Neural cell (in vitro differentiated cells): ENCODE measurements at regions not wholly inside any gene's neighbourhood (a gene's known extent, or its start where the extent isn't known, plus 50 kb on each side); places are given as distances from the start of the nearest gene placed in this dataset.

Source experiments
- H2AFZ ChIP-seq: fragments of 200-600, 300-800 bp; sonication (generic), shearing (Covaris generic); 2 replicates; pipeline ENCODE4 v1.6.0; 2014; ENCODE audit warnings: low read depth, mild to moderate bottlenecking, antibody characterized with exemption, low read length, moderate library complexity
- H3F3A ChIP-seq: fragments of 200-600 bp; shearing (Covaris generic); 2 replicates; pipeline ENCODE4 v1.6.1; 2016; ENCODE audit warnings: mild to moderate bottlenecking, moderate library complexity, mixed read lengths, antibody characterized with exemption, low read length; ENCODE audit not compliant: insufficient read depth, poor library complexity, severe bottlenecking
- H3K27ac ChIP-seq: fragments of 200-600, 300-800 bp; sonication (generic), shearing (Covaris generic); 2 replicates; pipeline ENCODE4 v1.5.1; 2014; ENCODE audit warnings: mild to moderate bottlenecking, low read length, moderate library complexity
- H3K27me3 ChIP-seq: fragments of 300-800, 200-600 bp; sonication (generic), shearing (Covaris generic); 2 replicates; pipeline ENCODE4 v1.6.0; 2014; ENCODE audit warnings: mild to moderate bottlenecking, low read depth, low read length, moderate library complexity; ENCODE audit not compliant: insufficient read depth
- H3K36me3 ChIP-seq: fragments of 300-800, 200-600 bp; sonication (generic), shearing (Covaris generic); 2 replicates; pipeline ENCODE4 v1.5.1; 2014; ENCODE audit warnings: mild to moderate bottlenecking, antibody characterized with exemption, low read length, moderate library complexity; ENCODE audit not compliant: insufficient read depth
- H3K4me2 ChIP-seq: fragments of 300-800, 200-600 bp; sonication (generic), shearing (Covaris generic); 2 replicates; pipeline ENCODE4 v1.6.0; 2014; ENCODE audit warnings: mild to moderate bottlenecking, low read length
- H3K4me3 ChIP-seq: fragments of 300-800, 200-600 bp; sonication (generic), shearing (Covaris generic); 2 replicates; pipeline ENCODE4 v1.5.1; 2014; ENCODE audit warnings: mild to moderate bottlenecking, low read length, moderate library complexity
- H3K79me2 ChIP-seq: fragments of 200-600 bp; shearing (Covaris generic); replicated peaks from 2 replicates; pipeline ENCODE4 v1.6.0; 2014; ENCODE audit warnings: mild to moderate bottlenecking, low read length, moderate library complexity; ENCODE audit not compliant: insufficient read depth
- H3K9ac ChIP-seq: fragments of 300-800, 200-600 bp; sonication (generic), shearing (Covaris generic); 2 replicates; pipeline ENCODE4 v1.6.1; 2016; ENCODE audit warnings: mild to moderate bottlenecking, low read length, mixed read lengths
- H3K9me2 ChIP-seq: fragments of 200-600 bp; shearing (Covaris generic); 2 replicates; pipeline ENCODE4 v1.6.1; 2016; ENCODE audit warnings: mild to moderate bottlenecking, low read length, mixed read lengths; ENCODE audit not compliant: insufficient read depth
- H3K9me3 ChIP-seq: fragments of 200-600, 300-800 bp; sonication (generic), shearing (Covaris generic); 2 replicates; pipeline ENCODE4 v1.6.1; 2016; ENCODE audit warnings: mild to moderate bottlenecking, mixed run types, low read length, moderate library complexity, mixed read lengths
- H4K20me1 ChIP-seq: fragments of 200-600 bp; shearing (Covaris generic); 2 replicates; pipeline ENCODE4 v1.6.1; 2016; ENCODE audit warnings: mild to moderate bottlenecking, mixed run types; ENCODE audit not compliant: insufficient read depth
- CTCF ChIP-seq: fragments of 450-650 bp; IDR thresholded peaks from 2 replicates; pipeline ENCODE4 v1.5.1; 2014; ENCODE audit warnings: antibody characterized with exemption, mild to moderate bottlenecking, moderate library complexity; ENCODE audit not compliant: poor library complexity, severe bottlenecking
- EP300 ChIP-seq: fragments of 450-650 bp; conservative IDR thresholded peaks from 2 replicates; pipeline ENCODE4 v1.6.1; 2014; ENCODE audit warnings: antibody characterized with exemption, mild to moderate bottlenecking, moderate library complexity; ENCODE audit not compliant: poor library complexity, severe bottlenecking
- EZH2 ChIP-seq: fragments of 200-600, 300-800 bp; shearing (Covaris generic), sonication (generic); IDR thresholded peaks from 2 replicates; pipeline ENCODE4 v1.6.1; 2014; ENCODE audit warnings: antibody characterized with exemption, low read length, borderline replicate concordance, mild to moderate bottlenecking; ENCODE audit not compliant: insufficient read depth, poor library complexity, severe bottlenecking
- MXI1 ChIP-seq: fragments of 450-650 bp; conservative IDR thresholded peaks from 2 replicates; pipeline ENCODE4 v1.6.1; 2014; ENCODE audit warnings: antibody characterized with exemption, mild to moderate bottlenecking; ENCODE audit not compliant: poor library complexity, severe bottlenecking
- POLR2AphosphoS5 ChIP-seq: IDR thresholded peaks from 2 replicates; pipeline ENCODE4 v1.6.1; 2012
- RAD21 ChIP-seq: fragments of 450-650 bp; conservative IDR thresholded peaks from 2 replicates; pipeline ENCODE4 v1.6.1; 2014; ENCODE audit warnings: antibody characterized with exemption, mild to moderate bottlenecking, moderate library complexity
- REST ChIP-seq: IDR thresholded peaks from 2 replicates; pipeline ENCODE4 v1.6.1; 2012; ENCODE audit warnings: borderline replicate concordance
- SMC3 ChIP-seq: fragments of 450-650 bp; conservative IDR thresholded peaks from 2 replicates; pipeline ENCODE4 v1.6.1; 2014; ENCODE audit warnings: antibody characterized with exemption, mild to moderate bottlenecking, moderate library complexity; ENCODE audit not compliant: poor library complexity
- TAF1 ChIP-seq: IDR thresholded peaks from 2 replicates; pipeline ENCODE4 v1.6.1; 2012; ENCODE audit warnings: low read depth

- Histone ChIP-seq H3K4me3 (no peak overlapping the region), H3K9ac (no peak overlapping the region), H3K9me3 (no peaks in the 10 kb centered on the region), H3K27me3 (no peaks in the 10 kb centered on the region), H3K4me2 (no peak overlapping the region), H3K9me2 (no peaks in the 10 kb centered on the region), H3K79me2 (no peaks in the 10 kb centered on the region), H3F3A (no peaks in the 10 kb centered on the region), H2AFZ (no peak overlapping the region), H3K27ac (no peak overlapping the region), H4K20me1 (no peaks in the 10 kb centered on the region), H3K36me3 (no peaks in the 10 kb centered on the region)
- TF ChIP-seq SMC3 (no peak), REST (no peak), TAF1 (no peak), MXI1 (no peak), RAD21 (no peak), EP300 (no peak), CTCF (no peak), POLR2AphosphoS5 (no peak), EZH2 (no peak)
Observed at GRCh38 chr4:144399927-144400326, 246.0 kb upstream of the HHIP start.

GRCh38 chr4:144402176-144402575 is 243.8 kb upstream of the HHIP start:
- no peak overlapping the region for H2AFZ ChIP-seq
- H3K4me2 ChIP-seq = no peak overlapping the region
- TF ChIP-seq CTCF = no peak
- TF ChIP-seq POLR2AphosphoS5 = no peak
- TF ChIP-seq REST = no peak
- no peak for TF ChIP-seq EZH2
- no peak for TF ChIP-seq EP300
- TF ChIP-seq MXI1 = no peak
- TF ChIP-seq SMC3 = no peak
- no peak for TF ChIP-seq TAF1
- no peak for TF ChIP-seq RAD21
- no peaks in the 10 kb centered on the region for H4K20me1 ChIP-seq
- no peaks in the 10 kb centered on the region for H3F3A ChIP-seq
- no peaks in the 10 kb centered on the region for H3K27me3 ChIP-seq
- no peak overlapping the region for H3K4me3 ChIP-seq
- no peaks in the 10 kb centered on the region for H3K9me2 ChIP-seq
- no peaks in the 10 kb centered on the region for H3K9me3 ChIP-seq
- H3K9ac ChIP-seq = no peak overlapping the region
- H3K79me2 ChIP-seq = no peaks in the 10 kb centered on the region
- no peaks in the 10 kb centered on the region for H3K36me3 ChIP-seq
- no peak overlapping the region for H3K27ac ChIP-seq
